Keratinocyte (primary cell): ENCODE measurements at regions not wholly inside any gene's neighbourhood (a gene's known extent, or its start where the extent isn't known, plus 50 kb on each side); places are given as distances from the start of the nearest gene placed in this dataset.

Experiments used
- DNase-seq: peaks from one replicate; pipeline ENCODE4 v3.0.0-alpha.2; 2011; ENCODE audit warnings: low read depth, missing footprints, low spot score
- FAIRE-seq: peaks from 2 replicates; lab custom pipeline; 2011; peaks lifted over from hg19 to GRCh38; lab: Jason Lieb, UNC
- H2AFZ ChIP-seq: 2 replicates; pipeline ENCODE4 v1.6.0; 2012; ENCODE audit warnings: low read length, control low read depth, inconsistent platforms; ENCODE audit not compliant: control insufficient read depth
- H3K27ac ChIP-seq: 2 replicates; pipeline ENCODE4 v1.5.1; 2011; ENCODE audit warnings: low read length; ENCODE audit not compliant: control insufficient read depth, insufficient read depth
- H3K27me3 ChIP-seq: 3 replicates; pipeline ENCODE4 v1.6.0; 2011; ENCODE audit warnings: low read length; ENCODE audit not compliant: control insufficient read depth, insufficient read depth; ENCODE audit errors: extremely low read depth
- H3K36me3 ChIP-seq, 2 experiments: 2 replicates in 1 of 2; 3 replicates in 1 of 2; pipeline ENCODE4 v1.5.1; 2011; ENCODE audit warnings: low read length in 2 of 2, mild to moderate bottlenecking in 1 of 2; ENCODE audit not compliant: control insufficient read depth in 2 of 2, insufficient read depth in 2 of 2; ENCODE audit errors: extremely low read depth in 1 of 2
- H3K4me1 ChIP-seq: 3 replicates; pipeline ENCODE4 v1.5.1; 2011; ENCODE audit warnings: low read length; ENCODE audit not compliant: control insufficient read depth, insufficient read depth; ENCODE audit errors: extremely low read depth
- H3K4me2 ChIP-seq: 3 replicates; pipeline ENCODE4 v1.6.0; 2011; ENCODE audit warnings: low read depth, low read length; ENCODE audit not compliant: control insufficient read depth, insufficient read depth; ENCODE audit errors: extremely low read depth
- H3K4me3 ChIP-seq, 3 experiments: fragments of 200-600 bp in 1 of 3; sonication (generic) in 1 of 3; 2 replicates in 2 of 3; 3 replicates in 1 of 3; pipeline ENCODE4 v1.5.1; 2011 to 2016; ENCODE audit warnings: low read length in 3 of 3, mild to moderate bottlenecking in 3 of 3, control low read depth in 2 of 3, inconsistent platforms in 1 of 3, low read depth in 1 of 3, mixed read lengths in 1 of 3, mixed run types in 1 of 3, moderate library complexity in 1 of 3; ENCODE audit not compliant: control insufficient read depth in 2 of 3, insufficient read depth in 2 of 3; ENCODE audit errors: extremely low read depth in 1 of 3
- H3K79me2 ChIP-seq: 2 replicates; pipeline ENCODE4 v1.6.0; 2012; ENCODE audit warnings: low read length; ENCODE audit not compliant: control insufficient read depth, insufficient read depth
- H3K9ac ChIP-seq: 3 replicates; pipeline ENCODE4 v1.6.0; 2011; ENCODE audit warnings: low read length; ENCODE audit not compliant: control insufficient read depth, insufficient read depth; ENCODE audit errors: extremely low read depth
- H3K9me1 ChIP-seq: 3 replicates; pipeline ENCODE4 v1.6.0; 2011; ENCODE audit warnings: low read length; ENCODE audit not compliant: control insufficient read depth, insufficient read depth; ENCODE audit errors: extremely low read depth
- H3K9me3 ChIP-seq: 2 replicates; pipeline ENCODE4 v1.5.1; 2012; ENCODE audit warnings: low read depth, low read length; ENCODE audit not compliant: control insufficient read depth
- H4K20me1 ChIP-seq: 3 replicates; pipeline ENCODE4 v1.6.0; 2011; ENCODE audit warnings: low read length; ENCODE audit not compliant: control insufficient read depth, insufficient read depth; ENCODE audit errors: extremely low read depth
- EZH2 ChIP-seq: IDR thresholded peaks from one replicate; pipeline ENCODE4 v1.6.1; 2012; ENCODE audit warnings: inconsistent platforms, mild to moderate bottlenecking, low read length, moderate library complexity
- dilution Hi-C: fragments of 300-500 bp; cut with MboI; formaldehyde crosslinking; loops from one replicate; pipeline ENCODE4 v1.7.0; 2020; ENCODE audit warnings: low sequenced_read_pairs; ENCODE audit not compliant: extremely low pct_ligation_motif_present
- TF ChIP-seq, protein P1 (sequence below), 3 experiments: IDR thresholded peaks in 1 of 3; conservative IDR thresholded peaks in 1 of 3; optimal IDR thresholded peaks in 1 of 3; 2 replicates in 2 of 3; 3 replicates in 1 of 3; pipeline versions ENCODE3 to v1.5.1; 2011; ENCODE audit warnings: low read length in 3 of 3, mild to moderate bottlenecking in 3 of 3, moderate library complexity in 2 of 3, control low read depth in 1 of 3, inconsistent platforms in 1 of 3; ENCODE audit not compliant: insufficient read depth in 2 of 3; ENCODE audit errors: extremely low read depth in 1 of 3

DNA sequence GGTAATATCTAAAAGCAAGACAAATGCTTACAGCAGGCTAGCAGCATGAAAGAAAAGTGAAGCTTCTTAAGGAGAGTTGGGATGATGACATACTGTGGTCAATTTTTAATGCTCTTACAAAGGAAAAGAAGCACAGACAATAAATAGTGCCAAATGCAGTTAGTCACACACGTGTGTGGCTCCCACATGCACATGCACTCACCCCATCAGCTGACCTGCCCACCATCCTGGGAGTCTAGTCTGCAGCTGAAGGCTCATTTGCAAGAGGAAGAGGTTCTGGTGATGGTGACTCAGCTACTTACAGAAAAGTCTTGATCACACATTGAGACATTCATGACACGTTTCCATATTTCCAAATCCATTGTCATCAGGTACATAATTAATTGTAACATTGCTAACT, 129.3 kb downstream of the MRPL36 start:
- Histone ChIP-seq H3K79me2 (no peaks in the 10 kb centered on the region), H3K36me3 (no peaks in the 10 kb centered on the region), H3K9me1 (no peaks in the 10 kb centered on the region), H3K9ac (no peak overlapping the region), H2AFZ (no peak overlapping the region), H3K4me1 (no peaks in the 10 kb centered on the region), H3K4me3 (no peak overlapping the region), H3K27ac (no peak overlapping the region), H3K9me3 (no peaks in the 10 kb centered on the region), H3K27me3 (peaks cover 45% of the 10 kb centered on the region), H4K20me1 (no peaks in the 10 kb centered on the region), H3K4me2 (no peak overlapping the region)
- dilution Hi-C loops: no loop called here
- DNase-seq (peak; percentile 15), FAIRE-seq (no peak)
- TF ChIP-seq, protein P1, sequence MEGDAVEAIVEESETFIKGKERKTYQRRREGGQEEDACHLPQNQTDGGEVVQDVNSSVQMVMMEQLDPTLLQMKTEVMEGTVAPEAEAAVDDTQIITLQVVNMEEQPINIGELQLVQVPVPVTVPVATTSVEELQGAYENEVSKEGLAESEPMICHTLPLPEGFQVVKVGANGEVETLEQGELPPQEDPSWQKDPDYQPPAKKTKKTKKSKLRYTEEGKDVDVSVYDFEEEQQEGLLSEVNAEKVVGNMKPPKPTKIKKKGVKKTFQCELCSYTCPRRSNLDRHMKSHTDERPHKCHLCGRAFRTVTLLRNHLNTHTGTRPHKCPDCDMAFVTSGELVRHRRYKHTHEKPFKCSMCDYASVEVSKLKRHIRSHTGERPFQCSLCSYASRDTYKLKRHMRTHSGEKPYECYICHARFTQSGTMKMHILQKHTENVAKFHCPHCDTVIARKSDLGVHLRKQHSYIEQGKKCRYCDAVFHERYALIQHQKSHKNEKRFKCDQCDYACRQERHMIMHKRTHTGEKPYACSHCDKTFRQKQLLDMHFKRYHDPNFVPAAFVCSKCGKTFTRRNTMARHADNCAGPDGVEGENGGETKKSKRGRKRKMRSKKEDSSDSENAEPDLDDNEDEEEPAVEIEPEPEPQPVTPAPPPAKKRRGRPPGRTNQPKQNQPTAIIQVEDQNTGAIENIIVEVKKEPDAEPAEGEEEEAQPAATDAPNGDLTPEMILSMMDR (optimal IDR thresholded peaks at IDR 0.05 in 1 of 3, IDR thresholded peaks at IDR 0.05 in 1 of 3, conservative IDR thresholded peaks at IDR 0.05 in 1 of 3; ENCODE audit: extremely low read depth in 1 of 3, insufficient read depth in 2 of 3, low read length in 3 of 3): no peak
- no peak for TF ChIP-seq EZH2

DNA sequence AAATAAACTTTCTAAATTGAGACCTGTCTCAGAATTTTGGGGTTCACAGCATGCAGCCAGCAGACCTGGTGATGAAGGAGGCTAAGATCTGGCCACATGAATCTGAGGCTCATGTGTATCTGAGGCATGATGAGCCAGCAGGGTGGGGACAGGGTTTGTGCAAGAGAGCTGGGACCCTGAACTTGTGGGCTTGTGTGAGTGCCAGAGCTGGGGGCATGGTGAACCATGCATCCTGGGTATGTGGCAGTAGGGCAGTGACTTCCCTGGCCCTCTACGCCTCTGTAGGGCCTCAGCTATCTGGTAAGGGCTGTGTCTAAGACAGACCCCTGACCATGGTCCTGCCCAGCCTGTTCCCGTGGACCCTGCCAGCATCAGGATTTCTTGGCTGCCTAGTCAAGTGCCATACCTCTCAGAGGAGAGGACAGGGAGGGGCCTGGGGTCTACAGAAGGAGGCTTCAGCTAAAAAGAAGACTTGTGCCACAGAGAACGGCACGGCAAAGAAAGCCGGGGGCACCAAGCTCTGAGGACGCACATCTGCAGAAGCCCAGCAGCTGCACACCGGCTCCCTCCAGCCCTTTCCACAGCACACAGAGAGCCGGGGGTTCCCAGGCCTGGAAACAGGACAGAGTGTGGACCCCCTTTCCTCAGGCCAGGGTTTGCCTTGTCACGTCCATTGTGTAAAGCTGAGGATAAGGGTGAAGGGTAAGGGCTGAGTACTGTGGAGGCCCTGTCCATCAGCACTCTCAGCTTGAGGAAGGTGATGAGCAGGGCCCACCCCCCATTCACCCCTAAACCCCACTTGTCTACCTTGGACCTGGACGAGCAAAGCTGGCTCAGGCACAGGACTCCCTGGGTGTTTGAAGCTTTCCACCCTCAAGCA, 130.1 kb downstream of the MRPL36 start:
- Histone ChIP-seq H2AFZ (no peak overlapping the region), H3K4me1 (no peaks in the 10 kb centered on the region), H3K79me2 (no peaks in the 10 kb centered on the region), H3K9me1 (no peaks in the 10 kb centered on the region), H3K4me3 (no peak overlapping the region), H3K36me3 (no peaks in the 10 kb centered on the region), H3K27me3 (peaks cover 53% of the 10 kb centered on the region), H3K9me3 (no peaks in the 10 kb centered on the region), H3K27ac (no peak overlapping the region), H3K9ac (no peak overlapping the region), H4K20me1 (no peaks in the 10 kb centered on the region), H3K4me2 (no peak overlapping the region)
- dilution Hi-C loops: no loop called here
- FAIRE-seq: no peak
- DNase-seq: no peak
- no peak for TF ChIP-seq EZH2
- TF ChIP-seq, protein P1 (optimal IDR thresholded peaks at IDR 0.05 in 1 of 3, IDR thresholded peaks at IDR 0.05 in 1 of 3, conservative IDR thresholded peaks at IDR 0.05 in 1 of 3; ENCODE audit: extremely low read depth in 1 of 3, insufficient read depth in 2 of 3, low read length in 3 of 3): no peak
